IPS-18a (cell line): ENCODE measurements at regions not wholly inside any gene's neighbourhood (a gene's known extent, or its start where the extent isn't known, plus 50 kb on each side); places are given as distances from the start of the nearest gene placed in this dataset.
A peak's percentile ranks its signal among the peaks of the same experiment; 100 is the strongest.

Source experiments
- H3K27ac ChIP-seq: one replicate; pipeline ENCODE4 v1.5.1; 2013; ENCODE audit warnings: low read length
- H3K27me3 ChIP-seq: one replicate; pipeline ENCODE4 v1.6.1; 2013; ENCODE audit warnings: mild to moderate bottlenecking, low read length; ENCODE audit not compliant: control insufficient read depth, insufficient read depth
- H3K36me3 ChIP-seq: one replicate; pipeline ENCODE4 v1.6.1; 2013; ENCODE audit warnings: low read depth, low read length; ENCODE audit not compliant: control insufficient read depth
- H3K4me1 ChIP-seq: one replicate; pipeline ENCODE4 v1.6.1; 2013; ENCODE audit warnings: low read depth, low read length; ENCODE audit not compliant: control insufficient read depth
- H3K4me3 ChIP-seq: one replicate; pipeline ENCODE4 v1.5.1; 2013; ENCODE audit warnings: low read length
- H3K9ac ChIP-seq: one replicate; pipeline ENCODE4 v1.6.1; 2013; ENCODE audit warnings: mild to moderate bottlenecking, low read length, moderate library complexity
- H3K9me3 ChIP-seq: one replicate; pipeline ENCODE4 v1.6.1; 2013; ENCODE audit warnings: low read depth, low read length; ENCODE audit not compliant: control insufficient read depth

DNA sequence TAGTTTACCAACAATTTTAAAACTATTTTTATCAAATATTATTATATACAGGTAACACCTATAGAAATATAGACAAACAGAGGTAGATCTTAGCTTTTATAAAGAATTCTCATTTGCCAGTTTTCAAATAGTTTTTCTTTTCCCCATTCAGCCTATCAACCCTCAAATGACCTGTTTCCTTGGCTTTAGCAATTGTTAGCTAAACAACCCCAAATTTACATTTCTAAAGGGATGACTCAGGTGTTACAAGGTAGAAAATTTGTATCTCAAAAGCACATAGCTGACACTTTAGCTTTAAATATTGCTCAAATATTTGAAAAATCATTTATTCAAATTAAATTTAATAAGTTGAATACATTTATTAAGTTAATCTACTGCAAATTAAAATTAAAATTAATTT, 1207.2 kb downstream of the SLITRK1 start:
- no peaks in the 10 kb centered on the region for H3K27me3 ChIP-seq
- no peak overlapping the region for H3K4me3 ChIP-seq
- no peaks in the 10 kb centered on the region for H3K36me3 ChIP-seq
- no peak overlapping the region for H3K9ac ChIP-seq
- H3K9me3 ChIP-seq: no peaks in the 10 kb centered on the region
- peaks cover 10% of the 10 kb centered on the region for H3K4me1 ChIP-seq
- no peak overlapping the region for H3K27ac ChIP-seq

DNA sequence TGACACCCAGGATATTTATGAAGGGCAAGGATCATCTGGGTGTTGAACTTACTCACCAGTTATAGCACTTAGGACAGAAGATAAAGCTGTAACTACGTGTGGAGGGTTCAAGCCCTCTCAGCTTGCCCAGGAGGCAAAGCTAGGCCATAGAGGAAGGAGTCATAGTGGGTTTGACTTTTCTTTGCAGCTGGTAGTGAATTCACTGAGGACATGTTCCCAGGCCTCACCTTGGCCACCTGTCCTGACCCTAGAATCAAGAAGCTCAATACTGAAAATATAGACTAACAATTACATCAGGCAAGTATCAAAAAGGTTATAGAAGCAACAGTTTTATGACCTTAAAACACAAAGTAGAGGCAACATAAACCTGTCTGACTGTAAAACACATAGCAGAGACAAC, 1207.7 kb downstream of the SLITRK1 start:
- Histone ChIP-seq H3K27me3 (no peaks in the 10 kb centered on the region), H3K9ac (no peak overlapping the region), H3K4me3 (peak overlapping the region; percentile 13), H3K27ac (peak overlapping the region; percentile 67), H3K9me3 (no peaks in the 10 kb centered on the region), H3K36me3 (no peaks in the 10 kb centered on the region), H3K4me1 (peaks cover 10% of the 10 kb centered on the region)

GRCh38 chr13:82672248-82672647, 1210.0 kb downstream of the SLITRK1 start:
- no peak overlapping the region for H3K9ac ChIP-seq
- H3K27ac ChIP-seq: no peak overlapping the region
- no peaks in the 10 kb centered on the region for H3K9me3 ChIP-seq
- H3K4me3 ChIP-seq: no peak overlapping the region
- H3K4me1 ChIP-seq: peaks cover 10% of the 10 kb centered on the region
- H3K36me3 ChIP-seq: no peaks in the 10 kb centered on the region
- H3K27me3 ChIP-seq: no peaks in the 10 kb centered on the region

DNA sequence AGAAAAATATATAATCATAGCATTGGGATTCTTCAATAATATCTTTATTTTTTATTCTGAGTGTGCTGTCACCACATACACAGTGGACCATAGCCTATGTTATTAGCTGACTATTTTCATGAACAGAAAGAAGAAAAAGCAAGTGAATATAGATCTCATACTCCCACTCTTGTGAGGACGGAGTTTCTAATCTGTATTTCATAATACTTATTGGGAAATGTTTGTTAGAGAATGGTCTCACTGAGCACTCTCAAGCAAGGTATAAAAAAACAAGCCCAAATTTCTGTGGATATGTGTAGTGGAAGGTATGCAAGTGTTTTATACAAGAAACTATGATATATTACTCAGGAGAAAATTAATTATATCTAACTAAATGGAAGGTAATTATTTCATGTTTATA, 1218.1 kb downstream of the SLITRK1 start:
- H3K9me3 ChIP-seq: no peaks in the 10 kb centered on the region
- H3K36me3 ChIP-seq: no peaks in the 10 kb centered on the region
- H3K27ac ChIP-seq: no peak overlapping the region
- H3K9ac ChIP-seq: no peak overlapping the region
- H3K4me1 ChIP-seq: no peaks in the 10 kb centered on the region
- no peaks in the 10 kb centered on the region for H3K27me3 ChIP-seq
- no peak overlapping the region for H3K4me3 ChIP-seq

DNA sequence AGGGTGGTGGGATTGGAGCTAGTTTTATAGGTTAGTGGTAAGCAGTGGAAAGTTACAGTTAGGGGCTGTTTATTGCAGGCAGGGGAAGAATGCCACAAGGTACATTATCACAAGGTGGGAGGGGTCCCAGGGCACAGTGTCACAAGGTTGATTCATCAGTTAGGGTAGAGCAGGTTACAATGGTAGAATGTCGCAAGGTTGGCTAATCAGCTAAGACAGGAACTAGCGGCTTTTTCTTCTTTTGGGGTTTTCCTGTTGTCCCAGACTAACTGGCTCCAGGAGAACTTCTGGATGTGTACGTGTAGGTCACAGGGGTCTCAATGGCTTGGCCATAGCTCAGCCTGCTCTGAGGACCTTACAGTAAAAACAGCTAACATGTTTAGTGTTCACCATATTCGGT, 1221.1 kb downstream of the SLITRK1 start:
- Histone ChIP-seq H3K27ac (no peak overlapping the region), H3K9me3 (no peaks in the 10 kb centered on the region), H3K27me3 (no peaks in the 10 kb centered on the region), H3K4me1 (no peaks in the 10 kb centered on the region), H3K36me3 (no peaks in the 10 kb centered on the region), H3K4me3 (no peak overlapping the region), H3K9ac (no peak overlapping the region)

GRCh38 chr13:82658811-82659210, 1223.5 kb downstream of the SLITRK1 start:
- Histone ChIP-seq H3K27me3 (no peaks in the 10 kb centered on the region), H3K36me3 (no peaks in the 10 kb centered on the region), H3K4me3 (no peak overlapping the region), H3K27ac (no peak overlapping the region), H3K9me3 (no peaks in the 10 kb centered on the region), H3K4me1 (no peaks in the 10 kb centered on the region), H3K9ac (no peak overlapping the region)

DNA sequence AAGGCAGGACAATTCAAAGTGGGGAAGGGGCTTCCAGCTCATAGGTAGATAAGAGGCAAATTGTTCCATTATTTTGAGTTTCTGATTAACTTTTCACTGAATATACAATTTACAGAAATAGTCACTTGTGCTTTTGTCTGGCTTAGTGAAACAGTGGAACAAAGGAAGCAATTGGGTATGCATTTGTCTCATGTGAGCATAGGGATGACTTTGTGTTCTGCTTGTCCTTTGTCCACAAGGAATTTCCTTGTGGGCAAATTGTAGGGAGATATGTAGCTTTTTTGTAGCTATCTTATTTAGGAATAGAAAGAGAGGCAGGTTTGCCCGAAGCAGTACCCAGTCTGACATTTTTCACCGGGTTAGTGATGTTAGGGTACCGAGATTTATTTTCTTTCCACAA, 1224.8 kb downstream of the SLITRK1 start:
- Histone ChIP-seq H3K27me3 (no peaks in the 10 kb centered on the region), H3K4me1 (no peaks in the 10 kb centered on the region), H3K9me3 (no peaks in the 10 kb centered on the region), H3K4me3 (no peak overlapping the region), H3K27ac (no peak overlapping the region), H3K9ac (no peak overlapping the region), H3K36me3 (no peaks in the 10 kb centered on the region)

- no peaks in the 10 kb centered on the region for H3K4me1 ChIP-seq
- H3K9me3 ChIP-seq: no peaks in the 10 kb centered on the region
- H3K36me3 ChIP-seq: no peaks in the 10 kb centered on the region
- H3K4me3 ChIP-seq: no peak overlapping the region
- H3K9ac ChIP-seq: no peak overlapping the region
- no peak overlapping the region for H3K27ac ChIP-seq
- no peaks in the 10 kb centered on the region for H3K27me3 ChIP-seq
Measured at GRCh38 chr13:82654861-82655855, 1227.1 kb downstream of the SLITRK1 start.

GRCh38 chr13:82654143-82654542, 1228.1 kb downstream of the SLITRK1 start:
- no peak overlapping the region for H3K27ac ChIP-seq
- no peak overlapping the region for H3K4me3 ChIP-seq
- H3K4me1 ChIP-seq: no peaks in the 10 kb centered on the region
- H3K9ac ChIP-seq: no peak overlapping the region
- no peaks in the 10 kb centered on the region for H3K27me3 ChIP-seq
- H3K36me3 ChIP-seq: no peaks in the 10 kb centered on the region
- H3K9me3 ChIP-seq: no peaks in the 10 kb centered on the region

GRCh38 chr13:82647540-82647939, 1234.7 kb downstream of the SLITRK1 start:
- Histone ChIP-seq H3K4me3 (no peak overlapping the region), H3K9me3 (no peaks in the 10 kb centered on the region), H3K27me3 (no peaks in the 10 kb centered on the region), H3K27ac (no peak overlapping the region), H3K36me3 (no peaks in the 10 kb centered on the region), H3K4me1 (no peaks in the 10 kb centered on the region), H3K9ac (no peak overlapping the region)

- no peaks in the 10 kb centered on the region for H3K9me3 ChIP-seq
- H3K36me3 ChIP-seq: no peaks in the 10 kb centered on the region
Measured at GRCh38 chr13:82636119-82636518, 1246.2 kb downstream of the SLITRK1 start.

DNA sequence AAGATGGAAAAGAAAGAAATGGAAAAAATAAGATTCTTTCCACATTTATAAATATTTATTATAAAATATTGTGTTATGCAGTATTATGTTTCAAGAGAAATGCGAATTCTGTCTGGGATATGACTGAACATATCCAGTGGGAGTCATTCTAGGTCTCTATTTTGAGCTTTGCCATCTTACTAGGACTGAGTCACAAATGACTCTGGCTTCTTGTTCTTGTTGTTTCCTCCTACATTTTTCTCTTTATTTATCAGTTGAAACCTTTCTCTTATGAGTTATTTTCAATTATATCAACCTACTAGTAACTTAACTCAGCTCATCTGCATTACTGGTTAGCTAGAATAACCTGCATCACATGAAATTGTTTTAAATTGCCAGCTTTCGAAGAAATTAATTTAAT, 1247.3 kb downstream of the SLITRK1 start:
- H3K4me1 ChIP-seq: no peaks in the 10 kb centered on the region
- no peaks in the 10 kb centered on the region for H3K9me3 ChIP-seq
- H3K9ac ChIP-seq: no peak overlapping the region

More at GRCh38 chr13:82636119-82636518, 1246.2 kb downstream of the SLITRK1 start:
- Histone ChIP-seq H3K4me3 (no peak overlapping the region), H3K27me3 (no peaks in the 10 kb centered on the region), H3K9ac (no peak overlapping the region), H3K27ac (no peak overlapping the region), H3K4me1 (no peaks in the 10 kb centered on the region)

More for the DNA sequence above, 1247.3 kb downstream of the SLITRK1 start:
- H3K4me3 ChIP-seq: no peak overlapping the region
- H3K27me3 ChIP-seq: no peaks in the 10 kb centered on the region
- no peaks in the 10 kb centered on the region for H3K36me3 ChIP-seq
- H3K27ac ChIP-seq: no peak overlapping the region
